Endodermal cell (in vitro differentiated cells): ENCODE measurements at regions not wholly inside any gene's neighbourhood (a gene's known extent, or its start where the extent isn't known, plus 50 kb on each side); places are given as distances from the start of the nearest gene placed in this dataset.

Source experiments
- DNase-seq: peaks from one replicate; pipeline ENCODE4 v3.0.0-alpha.2; 2017
- H3K27ac ChIP-seq: 2 replicates; pipeline ENCODE4 v1.5.1; 2013; ENCODE audit warnings: mild to moderate bottlenecking, low read depth, low read length, moderate library complexity
- H3K27me3 ChIP-seq: 2 replicates; pipeline ENCODE4 v1.6.1; 2013; ENCODE audit warnings: mild to moderate bottlenecking, low read length, moderate library complexity; ENCODE audit not compliant: insufficient read depth, control insufficient read depth, poor library complexity, severe bottlenecking
- H3K36me3 ChIP-seq: 2 replicates; pipeline ENCODE4 v1.7.0; 2013; ENCODE audit warnings: mild to moderate bottlenecking, low read length, moderate library complexity; ENCODE audit not compliant: control insufficient read depth, insufficient read depth
- H3K4me1 ChIP-seq: one replicate; pipeline ENCODE4 v1.7.0; 2013; ENCODE audit warnings: low read length; ENCODE audit not compliant: control insufficient read depth, insufficient read depth
- H3K4me3 ChIP-seq: 2 replicates; pipeline ENCODE4 v1.5.1; 2013; ENCODE audit warnings: mild to moderate bottlenecking, low read length, moderate library complexity
- H3K9ac ChIP-seq: 2 replicates; pipeline ENCODE4 v1.6.1; 2013; ENCODE audit warnings: mild to moderate bottlenecking, low read length, moderate library complexity; ENCODE audit not compliant: poor library complexity, severe bottlenecking; ENCODE audit errors: extremely low read depth
- H3K9me3 ChIP-seq: 2 replicates; pipeline ENCODE4 v1.6.1; 2013; ENCODE audit warnings: mild to moderate bottlenecking, low read length, moderate library complexity; ENCODE audit not compliant: control insufficient read depth
- H3K27ac Mint-ChIP-seq: 2 replicates; pipeline ENCODE4 v1.8.0; 2020; ENCODE audit warnings: mixed read lengths
- H3K27me3 Mint-ChIP-seq: 2 replicates; pipeline ENCODE4 v1.8.0; 2021; ENCODE audit warnings: mild to moderate bottlenecking, mixed read lengths; ENCODE audit not compliant: insufficient read depth
- H3K36me3 Mint-ChIP-seq: 2 replicates; pipeline ENCODE4 v1.8.0; 2020; ENCODE audit warnings: low read depth, mixed read lengths
- H3K4me1 Mint-ChIP-seq: 2 replicates; pipeline ENCODE4 v1.8.0; 2020; ENCODE audit warnings: mixed read lengths
- H3K4me3 Mint-ChIP-seq: 2 replicates; pipeline ENCODE4 v1.8.0; 2020; ENCODE audit warnings: mild to moderate bottlenecking, moderate library complexity, mixed read lengths
- H3K9me3 Mint-ChIP-seq: 2 replicates; pipeline ENCODE4 v1.8.0; 2020; ENCODE audit warnings: mild to moderate bottlenecking, mixed read lengths
- CTCF ChIP-seq: fragments of 200-600 bp; sonication (generic); conservative IDR thresholded peaks from 2 replicates; pipeline ENCODE4 v1.5.0; 2021; ENCODE audit warnings: antibody characterized with exemption, mild to moderate bottlenecking
- WGBS, 2 experiments: methylation state at CpG; one replicate each; pipeline versions ENCODE4 v1.1.5 to v1.1.7; 2013; ENCODE audit warnings: missing lambda C conversion rate in 2 of 2, mixed read lengths in 1 of 2; ENCODE audit not compliant: insufficient coverage in 1 of 2, insufficient read length in 1 of 2; 5-methylcytosine and 5-hydroxymethylcytosine counted together

- no peak overlapping the region for H3K27ac ChIP-seq
- H3K9me3 Mint-ChIP-seq, result peaks cover 13% of the 10 kb centered on the region
- no peaks in the 10 kb centered on the region for H3K4me1 ChIP-seq
- H3K9me3 ChIP-seq, result no peaks in the 10 kb centered on the region
- no peak overlapping the region for H3K4me3 Mint-ChIP-seq
- H3K36me3 ChIP-seq, result no peaks in the 10 kb centered on the region
- no peak for TF ChIP-seq CTCF
- H3K27me3 Mint-ChIP-seq, result no peaks in the 10 kb centered on the region
- no peak overlapping the region for H3K27ac Mint-ChIP-seq
- H3K4me1 Mint-ChIP-seq, result no peaks in the 10 kb centered on the region
- H3K9ac ChIP-seq, result no peak overlapping the region
- 88 to 90% methylated on average over 2 to 3 of the region's 3 CpGs for WGBS, 2 experiments
- no peaks in the 10 kb centered on the region for H3K27me3 ChIP-seq
- no peaks in the 10 kb centered on the region for H3K36me3 Mint-ChIP-seq
- DNase-seq, result no peak
- no peak overlapping the region for H3K4me3 ChIP-seq
These were observed 384.5 kb upstream of the MMADHC start for GRCh38 chr2:149972066-149972465.

- H3K4me3 ChIP-seq, result no peak overlapping the region
- no peaks in the 10 kb centered on the region for H3K4me1 Mint-ChIP-seq
- no peak overlapping the region for H3K27ac Mint-ChIP-seq
- H3K36me3 Mint-ChIP-seq, result no peaks in the 10 kb centered on the region
- 91 to 100% methylated on average over 6 of the region's 6 CpGs for WGBS, 2 experiments
- H3K9me3 Mint-ChIP-seq, result peaks cover 8% of the 10 kb centered on the region
- no peak for DNase-seq
- TF ChIP-seq CTCF, result no peak
- peaks cover 2% of the 10 kb centered on the region for H3K27me3 Mint-ChIP-seq
- H3K4me1 ChIP-seq, result no peaks in the 10 kb centered on the region
- no peaks in the 10 kb centered on the region for H3K36me3 ChIP-seq
- H3K4me3 Mint-ChIP-seq, result no peak overlapping the region
- H3K27me3 ChIP-seq, result peaks cover 4% of the 10 kb centered on the region
- no peak overlapping the region for H3K9ac ChIP-seq
- H3K27ac ChIP-seq, result no peak overlapping the region
- H3K9me3 ChIP-seq, result peaks cover 11% of the 10 kb centered on the region
These were observed 367.5 kb upstream of the MMADHC start for GRCh38 chr2:149954981-149955600.

GRCh38 chr2:149953627-149954026 is 366.1 kb upstream of the MMADHC start:
- H3K4me1 ChIP-seq, result no peaks in the 10 kb centered on the region
- no peak overlapping the region for H3K4me3 Mint-ChIP-seq
- no peak overlapping the region for H3K27ac Mint-ChIP-seq
- H3K9me3 Mint-ChIP-seq, result peaks cover 4% of the 10 kb centered on the region
- peaks cover 2% of the 10 kb centered on the region for H3K27me3 Mint-ChIP-seq
- H3K27ac ChIP-seq, result no peak overlapping the region
- WGBS, 2 experiments, result 95 to 100% methylated on average over 2 to 3 of the region's 3 CpGs
- TF ChIP-seq CTCF, result no peak
- H3K4me3 ChIP-seq, result no peak overlapping the region
- H3K36me3 ChIP-seq, result no peaks in the 10 kb centered on the region
- H3K27me3 ChIP-seq, result peaks cover 4% of the 10 kb centered on the region
- no peak for DNase-seq
- H3K36me3 Mint-ChIP-seq, result no peaks in the 10 kb centered on the region
- no peaks in the 10 kb centered on the region for H3K9me3 ChIP-seq
- H3K4me1 Mint-ChIP-seq, result no peaks in the 10 kb centered on the region
- H3K9ac ChIP-seq, result no peak overlapping the region
